Endothelial cell of umbilical vein (primary cell): ENCODE measurements at regions not wholly inside any gene's neighbourhood (a gene's known extent, or its start where the extent isn't known, plus 50 kb on each side); places are given as distances from the start of the nearest gene placed in this dataset.

Experiments
- EZH2 ChIP-seq: IDR thresholded peaks from 2 replicates; pipeline ENCODE4 v1.6.1; 2012; ENCODE audit warnings: borderline replicate concordance, low read depth, mild to moderate bottlenecking, moderate library complexity, low read length, inconsistent platforms; ENCODE audit not compliant: severe bottlenecking
- MYC ChIP-seq: IDR thresholded peaks from one replicate; pipeline ENCODE4 v1.6.1; 2011; ENCODE audit warnings: mild to moderate bottlenecking, low read depth, low read length
- POLR2A ChIP-seq: IDR thresholded peaks from 2 replicates; pipeline ENCODE4 v1.6.1; 2012; ENCODE audit warnings: low read depth, mild to moderate bottlenecking, control low read depth, low read length
- POLR2AphosphoS5 ChIP-seq: IDR thresholded peaks from 2 replicates; pipeline ENCODE4 v1.6.1; 2012; ENCODE audit warnings: low read depth, mild to moderate bottlenecking, control low read depth, low read length, moderate library complexity; ENCODE audit not compliant: insufficient read depth
- TF ChIP-seq, protein P1 (sequence below), 2 donors: IDR thresholded peaks; 1 replicate in 1 of 2; 2 replicates in 1 of 2; pipeline ENCODE4 v1.5.1; 2011; ENCODE audit warnings: low read length in 2 of 2, mild to moderate bottlenecking in 2 of 2, moderate library complexity in 2 of 2, control low read depth in 1 of 2, inconsistent platforms in 1 of 2, low read depth in 1 of 2; ENCODE audit not compliant: insufficient read depth in 1 of 2; ENCODE audit errors: extremely low read depth in 1 of 2

DNA sequence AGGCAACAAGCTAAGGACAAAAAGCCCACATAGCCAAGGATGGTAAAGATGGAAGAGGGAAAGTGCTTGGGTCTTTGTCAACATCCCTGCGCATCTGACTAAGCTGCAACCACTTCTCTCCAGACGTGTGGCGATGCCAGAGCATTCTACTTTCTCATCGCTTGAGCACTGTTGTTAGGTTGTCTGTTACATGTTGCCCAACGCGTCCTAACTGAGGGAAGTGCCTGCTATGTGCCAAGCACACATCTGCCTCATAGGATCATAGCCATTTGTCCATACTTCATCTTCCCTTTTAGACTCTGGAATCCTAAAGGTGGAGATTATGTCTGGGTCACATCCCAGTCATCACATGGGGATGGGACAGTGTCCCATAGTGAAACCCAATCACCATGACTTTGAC lies 464.9 kb downstream of the MATN1 start:
- no peak for TF ChIP-seq EZH2
- TF ChIP-seq, protein P1, sequence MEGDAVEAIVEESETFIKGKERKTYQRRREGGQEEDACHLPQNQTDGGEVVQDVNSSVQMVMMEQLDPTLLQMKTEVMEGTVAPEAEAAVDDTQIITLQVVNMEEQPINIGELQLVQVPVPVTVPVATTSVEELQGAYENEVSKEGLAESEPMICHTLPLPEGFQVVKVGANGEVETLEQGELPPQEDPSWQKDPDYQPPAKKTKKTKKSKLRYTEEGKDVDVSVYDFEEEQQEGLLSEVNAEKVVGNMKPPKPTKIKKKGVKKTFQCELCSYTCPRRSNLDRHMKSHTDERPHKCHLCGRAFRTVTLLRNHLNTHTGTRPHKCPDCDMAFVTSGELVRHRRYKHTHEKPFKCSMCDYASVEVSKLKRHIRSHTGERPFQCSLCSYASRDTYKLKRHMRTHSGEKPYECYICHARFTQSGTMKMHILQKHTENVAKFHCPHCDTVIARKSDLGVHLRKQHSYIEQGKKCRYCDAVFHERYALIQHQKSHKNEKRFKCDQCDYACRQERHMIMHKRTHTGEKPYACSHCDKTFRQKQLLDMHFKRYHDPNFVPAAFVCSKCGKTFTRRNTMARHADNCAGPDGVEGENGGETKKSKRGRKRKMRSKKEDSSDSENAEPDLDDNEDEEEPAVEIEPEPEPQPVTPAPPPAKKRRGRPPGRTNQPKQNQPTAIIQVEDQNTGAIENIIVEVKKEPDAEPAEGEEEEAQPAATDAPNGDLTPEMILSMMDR (IDR thresholded peaks at IDR 0.05; ENCODE audit: extremely low read depth in 1 of 2, insufficient read depth in 1 of 2, low read depth in 1 of 2, low read length in 2 of 2): no peak
- TF ChIP-seq POLR2A: no peak
- no peak for TF ChIP-seq POLR2AphosphoS5
- TF ChIP-seq MYC: no peak
